H1 (cell line): ENCODE measurements at regions not wholly inside any gene's neighbourhood (a gene's known extent, or its start where the extent isn't known, plus 50 kb on each side); places are given as distances from the start of the nearest gene placed in this dataset.

Source experiments
- CBX5 ChIP-seq: fragments of 300-800, 300-1000 bp; sonication (generic); IDR thresholded peaks from 2 replicates; pipeline ENCODE4 v1.7.1; 2016; ENCODE audit warnings: antibody characterized with exemption, low read length, low read depth
- RNF2 ChIP-seq: fragments of 200-900, 300-1000 bp; sonication (generic); IDR thresholded peaks from 2 replicates; pipeline ENCODE4 v1.7.1; 2016; ENCODE audit warnings: borderline replicate concordance, low read depth, mild to moderate bottlenecking, antibody characterized with exemption, low read length; ENCODE audit not compliant: poor library complexity, severe bottlenecking; ENCODE audit errors: missing control alignments
- SAP30 ChIP-seq: fragments of 300-600 bp; sonication (generic); IDR thresholded peaks from 2 replicates; pipeline ENCODE4 v1.7.1; 2012; ENCODE audit warnings: low read length, moderate library complexity, mild to moderate bottlenecking, inconsistent platforms; ENCODE audit not compliant: insufficient read depth, insufficient replicate concordance
- TCF12 ChIP-seq: IDR thresholded peaks from 2 replicates; pipeline ENCODE4 v1.6.1; 2011; ENCODE audit warnings: low read depth, mild to moderate bottlenecking, low read length

- TF ChIP-seq CBX5 (no peak), SAP30 (no peak), TCF12 (no peak), RNF2 (no peak)
These were observed 68.7 kb downstream of the ACTL7B start (continued) for GRCh38 chr9:108786901-108787689.
